GM23248 (cell line): ENCODE measurements at regions not wholly inside any gene's neighbourhood (a gene's known extent, or its start where the extent isn't known, plus 50 kb on each side); places are given as distances from the start of the nearest gene placed in this dataset.
A peak's percentile ranks its signal among the peaks of the same experiment; 100 is the strongest.

Experiments used
- DNase-seq: peaks from one replicate; pipeline ENCODE4 v3.0.0-alpha.2; 2015
- H2AFZ ChIP-seq: fragments of 200-600 bp; sonication (generic); 2 replicates; pipeline ENCODE4 v1.6.1; 2016; ENCODE audit warnings: antibody characterized with exemption
- H3F3A ChIP-seq: fragments of 200-600 bp; sonication (generic); 2 replicates; pipeline ENCODE4 v1.6.1; 2016; ENCODE audit warnings: mild to moderate bottlenecking, antibody characterized with exemption, mixed run types; ENCODE audit not compliant: insufficient read depth
- H3K27ac ChIP-seq: fragments of 200-600 bp; sonication (generic); 2 replicates; pipeline ENCODE4 v1.5.1; 2016; ENCODE audit warnings: mild to moderate bottlenecking
- H3K27me3 ChIP-seq: fragments of 200-600 bp; sonication (generic); replicated peaks from 2 replicates; pipeline ENCODE4 v1.6.1; 2016; ENCODE audit warnings: mild to moderate bottlenecking; ENCODE audit not compliant: insufficient read depth
- H3K36me3 ChIP-seq: fragments of 200-600 bp; sonication (generic); 2 replicates; pipeline ENCODE4 v1.6.1; 2016; ENCODE audit warnings: low read depth, mild to moderate bottlenecking
- H3K4me1 ChIP-seq: fragments of 200-600 bp; sonication (generic); 2 replicates; pipeline ENCODE4 v1.6.1; 2016; ENCODE audit warnings: mild to moderate bottlenecking; ENCODE audit not compliant: insufficient read depth
- H3K4me2 ChIP-seq: fragments of 200-600 bp; sonication (generic); one replicate; pipeline ENCODE4 v1.6.1; 2016; ENCODE audit warnings: mild to moderate bottlenecking; ENCODE audit not compliant: unreplicated experiment
- H3K4me3 ChIP-seq: fragments of 200-600 bp; sonication (generic); 2 replicates; pipeline ENCODE4 v1.5.1; 2016; ENCODE audit warnings: mild to moderate bottlenecking
- H3K79me2 ChIP-seq: fragments of 200-600 bp; sonication (generic); 2 replicates; pipeline ENCODE4 v1.6.1; 2016; ENCODE audit warnings: mild to moderate bottlenecking; ENCODE audit not compliant: insufficient read depth
- H3K9ac ChIP-seq: fragments of 200-600 bp; sonication (generic); 2 replicates; pipeline ENCODE4 v1.6.1; 2016; ENCODE audit warnings: mild to moderate bottlenecking
- H3K9me2 ChIP-seq: fragments of 200-600 bp; sonication (generic); 2 replicates; pipeline ENCODE4 v1.6.1; 2016; ENCODE audit warnings: mixed run types, mild to moderate bottlenecking, moderate library complexity; ENCODE audit not compliant: insufficient read depth
- H3K9me3 ChIP-seq: fragments of 200-600 bp; sonication (generic); one replicate; pipeline ENCODE4 v1.6.1; 2017; ENCODE audit warnings: low read depth
- H4K20me1 ChIP-seq: fragments of 200-600 bp; sonication (generic); 2 replicates; pipeline ENCODE4 v1.6.0; 2016; ENCODE audit not compliant: insufficient read depth
- EZH2 ChIP-seq: fragments of 200-600 bp; sonication (generic); IDR thresholded peaks from 2 replicates; pipeline ENCODE4 v1.6.1; 2018; ENCODE audit warnings: antibody characterized with exemption, mild to moderate bottlenecking; ENCODE audit not compliant: insufficient read depth, poor library complexity, severe bottlenecking
- EZH2phosphoT487 ChIP-seq: fragments of 200-600 bp; sonication (generic); IDR thresholded peaks from 2 replicates; pipeline ENCODE4 v1.6.1; 2018; ENCODE audit warnings: antibody characterized with exemption, moderate library complexity, mild to moderate bottlenecking, low read depth; ENCODE audit not compliant: insufficient read depth
- WGBS, 2 experiments: methylation state at CpG; one replicate each; pipeline ENCODE4 v1.1.6; 2015 to 2017; ENCODE audit warnings: low lambda C conversion rate in 2 of 2, low coverage in 1 of 2; ENCODE audit errors: missing lambda C conversion rate in 2 of 2; 5-methylcytosine and 5-hydroxymethylcytosine counted together
- in situ Hi-C: fragments of 300-500 bp; cut with MboI; formaldehyde crosslinking; loops from 2 replicates; pipeline ENCODE4 v1.15.0; 2020

DNA sequence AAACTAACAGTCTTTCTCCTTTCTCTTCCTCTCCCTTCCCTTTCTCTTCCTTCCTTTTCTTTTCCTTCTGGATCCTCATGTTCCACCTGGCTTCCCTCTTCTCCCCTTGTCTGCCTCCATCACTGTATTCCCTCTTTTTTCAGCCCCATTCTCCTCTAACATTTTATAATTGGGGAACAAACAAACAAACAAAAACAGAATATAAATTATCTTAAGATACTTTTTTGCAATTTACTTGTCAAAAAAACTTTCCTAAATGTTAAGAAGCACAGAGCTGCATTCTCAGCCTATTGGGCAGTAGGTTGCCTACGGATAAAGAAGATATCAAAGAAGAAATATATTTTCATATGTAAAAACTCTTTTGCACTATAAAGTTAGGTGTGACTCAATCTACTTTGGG is 1382.2 kb upstream of the MIR17HG start:
- in situ Hi-C loops = no loop called here
- H3K4me1 ChIP-seq = peaks cover 8% of the 10 kb centered on the region
- no peak overlapping the region for H3K9ac ChIP-seq
- H3K27ac ChIP-seq = no peak overlapping the region
- no peaks in the 10 kb centered on the region for H3F3A ChIP-seq
- H3K4me3 ChIP-seq = no peak overlapping the region
- no peaks in the 10 kb centered on the region for H3K27me3 ChIP-seq
- H3K9me3 ChIP-seq = no peaks in the 10 kb centered on the region
- TF ChIP-seq EZH2 (no peak), EZH2phosphoT487 (no peak)
- H2AFZ ChIP-seq = no peak overlapping the region
- no peaks in the 10 kb centered on the region for H3K9me2 ChIP-seq
- no peaks in the 10 kb centered on the region for H3K79me2 ChIP-seq
- no peaks in the 10 kb centered on the region for H4K20me1 ChIP-seq
- WGBS, 2 experiments = 70% methylated on average over 1 of the region's 1 CpG
- no peaks in the 10 kb centered on the region for H3K36me3 ChIP-seq
- no peak overlapping the region for H3K4me2 ChIP-seq
- no peak for DNase-seq

DNA sequence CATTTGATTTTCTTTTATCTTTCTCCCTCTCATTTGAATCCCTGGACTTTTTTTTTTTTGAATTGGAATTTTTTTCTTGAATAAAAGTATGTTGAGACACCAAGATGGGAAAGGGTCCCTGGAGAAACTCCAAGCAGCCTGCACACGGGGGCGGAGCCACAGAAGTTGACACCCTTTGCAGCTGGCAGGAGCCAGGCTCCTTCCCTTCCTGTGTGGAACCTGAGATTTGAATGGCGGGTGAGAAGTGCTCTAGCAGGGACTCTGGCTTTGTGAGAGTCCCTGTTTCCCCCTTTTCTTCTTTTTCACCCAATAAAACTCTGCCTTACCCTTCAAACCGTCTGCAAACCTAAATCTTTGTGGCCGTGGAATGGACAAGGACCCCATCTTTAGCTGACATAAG is 1381.0 kb upstream of the MIR17HG start:
- Histone ChIP-seq H3K9me2 (no peaks in the 10 kb centered on the region), H3K27ac (no peak overlapping the region), H3F3A (no peaks in the 10 kb centered on the region), H3K9me3 (no peaks in the 10 kb centered on the region), H3K9ac (no peak overlapping the region), H3K4me3 (no peak overlapping the region), H4K20me1 (no peaks in the 10 kb centered on the region), H3K36me3 (no peaks in the 10 kb centered on the region), H3K4me2 (no peak overlapping the region), H3K27me3 (no peaks in the 10 kb centered on the region), H3K79me2 (no peaks in the 10 kb centered on the region), H3K4me1 (peaks cover 12% of the 10 kb centered on the region), H2AFZ (no peak overlapping the region)
- DNase-seq = no peak
- WGBS, 2 experiments = 53 to 56% methylated on average over 5 of the region's 5 CpGs
- in situ Hi-C loops = no loop called here
- TF ChIP-seq EZH2phosphoT487 = no peak
- no peak for TF ChIP-seq EZH2

GRCh38 chr13:89967701-89968100 is 1379.8 kb upstream of the MIR17HG start:
- Histone ChIP-seq H3K27ac (no peak overlapping the region), H3K27me3 (no peaks in the 10 kb centered on the region), H3K4me1 (peaks cover 12% of the 10 kb centered on the region), H3K4me3 (no peak overlapping the region), H3K9me2 (no peaks in the 10 kb centered on the region), H3K36me3 (no peaks in the 10 kb centered on the region), H2AFZ (no peak overlapping the region), H4K20me1 (no peaks in the 10 kb centered on the region), H3K9me3 (no peaks in the 10 kb centered on the region), H3F3A (no peaks in the 10 kb centered on the region), H3K4me2 (no peak overlapping the region), H3K9ac (no peak overlapping the region), H3K79me2 (no peaks in the 10 kb centered on the region)
- 73 to 77% methylated on average over 2 of the region's 2 CpGs for WGBS, 2 experiments
- no peak for DNase-seq
- in situ Hi-C loops = no loop called here
- no peak for TF ChIP-seq EZH2
- no peak for TF ChIP-seq EZH2phosphoT487

DNA sequence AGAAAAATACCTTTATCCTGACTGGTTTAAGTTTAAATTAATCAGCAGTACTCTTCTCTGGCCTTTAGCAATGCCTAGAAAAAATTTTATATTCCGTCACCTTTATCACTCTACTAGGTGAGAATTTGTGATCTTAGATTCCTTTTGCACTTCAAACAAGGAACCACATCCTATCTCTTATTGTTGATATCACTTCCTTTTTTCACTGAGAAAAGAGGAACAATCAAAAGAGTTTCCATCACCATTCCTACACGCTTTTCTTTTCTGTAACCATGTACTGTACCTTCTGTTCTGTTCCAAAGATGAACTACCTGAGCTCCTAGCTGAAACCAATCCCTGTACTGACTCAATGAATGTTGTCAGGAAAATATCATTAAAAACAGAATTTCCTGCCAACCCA is 1379.0 kb upstream of the MIR17HG start:
- H3K36me3 ChIP-seq = no peaks in the 10 kb centered on the region
- H2AFZ ChIP-seq = no peak overlapping the region
- no peak overlapping the region for H3K4me3 ChIP-seq
- no peaks in the 10 kb centered on the region for H3F3A ChIP-seq
- in situ Hi-C loops = no loop called here
- H3K9me2 ChIP-seq = no peaks in the 10 kb centered on the region; the same call in 1 of the 2 replicates
- H3K9ac ChIP-seq = no peak overlapping the region
- DNase-seq = no peak
- H3K79me2 ChIP-seq = no peaks in the 10 kb centered on the region
- H3K27ac ChIP-seq = no peak overlapping the region
- no peaks in the 10 kb centered on the region for H3K27me3 ChIP-seq
- H4K20me1 ChIP-seq = no peaks in the 10 kb centered on the region
- WGBS, 2 experiments = 43 to 44% methylated on average over 2 of the region's 2 CpGs
- H3K9me3 ChIP-seq = no peaks in the 10 kb centered on the region
- no peak overlapping the region for H3K4me2 ChIP-seq
- peaks cover 12% of the 10 kb centered on the region for H3K4me1 ChIP-seq
- TF ChIP-seq EZH2 (no peak), EZH2phosphoT487 (no peak)

DNA sequence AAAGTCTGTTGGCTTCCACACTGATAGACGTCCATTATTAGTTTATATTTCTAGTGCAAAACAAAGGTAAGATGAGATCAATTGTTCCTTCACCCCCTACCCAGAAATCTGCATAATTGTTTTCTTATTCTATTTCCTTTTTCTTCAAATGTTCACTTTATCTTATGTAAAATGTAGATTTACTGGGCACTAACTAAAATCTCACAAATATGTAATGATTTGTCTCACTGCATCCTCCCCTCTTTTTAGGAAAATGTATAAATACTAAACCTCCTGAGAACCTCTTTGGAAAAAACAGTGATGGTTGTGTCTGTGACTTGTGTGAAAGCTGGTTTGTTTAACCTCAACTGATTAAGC is 1377.2 kb upstream of the MIR17HG start:
- peaks cover 12% of the 10 kb centered on the region for H3K4me1 ChIP-seq
- H3K79me2 ChIP-seq = no peaks in the 10 kb centered on the region
- H3K27ac ChIP-seq = no peak overlapping the region
- H3F3A ChIP-seq = no peaks in the 10 kb centered on the region
- DNase-seq = no peak
- H3K9me2 ChIP-seq = no peaks in the 10 kb centered on the region; the same call in 1 of the 2 replicates
- no peaks in the 10 kb centered on the region for H3K36me3 ChIP-seq
- H3K4me3 ChIP-seq = no peak overlapping the region
- TF ChIP-seq EZH2phosphoT487 (no peak), EZH2 (no peak)
- H3K27me3 ChIP-seq = no peaks in the 10 kb centered on the region
- H3K9ac ChIP-seq = no peak overlapping the region
- H3K9me3 ChIP-seq = no peaks in the 10 kb centered on the region
- in situ Hi-C loops = no loop called here
- no peaks in the 10 kb centered on the region for H4K20me1 ChIP-seq
- WGBS, 2 experiments = 35 to 45% methylated on average over 1 of the region's 1 CpG
- peak overlapping the region; percentile 21 for H3K4me2 ChIP-seq
- H2AFZ ChIP-seq = 0 out of 2 replicates have a peak overlapping the region, but pooled peaks have one; percentile 21
